Activated CD4-positive, CD25-positive, alpha-beta regulatory T cell (primary cell): ENCODE measurements at regions not wholly inside any gene's neighbourhood (a gene's known extent, or its start where the extent isn't known, plus 50 kb on each side); places are given as distances from the start of the nearest gene placed in this dataset.
A peak's percentile ranks its signal among the peaks of the same experiment; 100 is the strongest.

Experiments used
- DNase-seq, 4 experiments: peaks; one replicate each; lab custom pipeline; 2025; lab: John Stamatoyannopoulos, UW

DNA sequence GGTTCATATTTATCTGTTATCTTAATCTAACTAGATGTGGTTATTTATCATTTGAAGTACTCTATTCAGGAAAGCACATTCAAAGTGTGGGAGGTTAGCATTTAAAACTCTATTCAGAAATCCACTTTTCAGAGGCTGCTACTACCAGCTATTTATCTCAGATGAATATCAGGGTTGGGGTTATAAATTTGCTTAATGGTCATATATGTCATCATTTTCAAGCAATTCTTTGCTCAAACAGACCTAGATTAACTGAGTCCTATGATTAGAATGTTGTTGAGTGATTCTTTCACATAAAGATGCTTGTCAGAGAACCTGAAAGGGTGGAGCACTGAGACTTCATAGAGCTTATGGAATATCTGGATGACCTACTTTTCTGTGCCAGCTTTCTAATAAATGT lies 436.9 kb upstream of the TGFBR2 start:
- no peak for DNase-seq

- no peak for DNase-seq
Observed at GRCh38 chr3:30170681-30171438, 435.5 kb upstream of the TGFBR2 start.

DNA sequence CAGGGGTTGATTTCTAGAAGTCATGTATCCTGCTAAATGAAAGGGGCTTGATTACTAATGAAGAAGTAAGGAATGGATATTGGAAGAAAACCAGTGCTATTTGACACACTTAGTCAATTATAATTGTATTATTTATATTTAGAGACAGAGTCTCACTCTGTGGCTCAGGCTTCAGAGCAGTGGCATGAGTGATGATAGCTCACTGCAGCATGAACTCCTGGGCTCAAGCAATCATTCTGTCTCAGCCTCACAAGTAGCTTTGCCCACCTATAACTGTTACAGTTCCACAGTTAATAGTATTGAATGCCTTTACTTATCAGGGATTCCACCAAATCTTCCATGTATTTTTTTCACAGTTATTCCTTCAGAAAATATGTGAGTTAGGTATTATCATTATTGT lies 432.0 kb upstream of the TGFBR2 start:
- no peak for DNase-seq

DNA sequence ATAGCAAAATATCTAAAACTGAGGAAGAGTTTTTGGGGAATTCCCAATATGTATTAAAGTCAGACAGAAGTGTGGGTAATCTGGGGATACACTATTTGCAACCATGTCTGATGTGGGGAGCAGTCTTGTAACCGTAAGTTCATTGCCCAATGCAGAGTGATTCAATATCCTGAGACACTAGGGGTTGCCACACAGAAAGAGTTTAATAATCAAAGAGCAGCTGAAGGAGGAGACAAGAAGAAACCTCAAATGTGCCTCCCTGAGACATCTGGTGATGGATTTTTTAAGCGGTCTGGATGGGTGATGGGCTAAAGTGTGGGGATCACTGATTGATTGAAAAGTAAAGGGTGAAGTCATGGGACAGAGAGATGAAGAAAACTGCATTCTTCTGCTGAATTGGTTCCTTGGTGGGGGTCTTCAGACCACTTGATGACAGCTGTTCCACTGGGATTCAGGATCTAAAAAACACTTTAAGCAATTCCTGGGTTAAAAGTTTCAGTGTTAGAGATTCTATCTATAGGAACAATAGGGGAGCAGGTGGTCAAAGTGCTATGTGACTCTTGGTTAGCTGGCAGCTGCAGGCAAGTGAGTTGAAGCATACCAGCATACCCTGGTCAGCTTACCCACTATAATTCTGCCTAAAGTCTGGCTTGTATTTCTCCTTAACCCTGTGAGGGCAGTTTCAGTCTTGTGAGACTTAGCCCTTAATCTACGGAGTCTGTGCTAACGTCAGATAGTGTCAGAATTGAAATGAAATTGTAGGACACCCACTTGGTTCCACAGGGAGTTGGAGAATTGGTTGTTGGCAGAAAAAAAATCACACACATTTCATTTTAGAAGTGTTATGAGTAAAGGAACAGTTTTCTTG lies 425.9 kb upstream of the TGFBR2 start:
- DNase-seq = no peak

DNA sequence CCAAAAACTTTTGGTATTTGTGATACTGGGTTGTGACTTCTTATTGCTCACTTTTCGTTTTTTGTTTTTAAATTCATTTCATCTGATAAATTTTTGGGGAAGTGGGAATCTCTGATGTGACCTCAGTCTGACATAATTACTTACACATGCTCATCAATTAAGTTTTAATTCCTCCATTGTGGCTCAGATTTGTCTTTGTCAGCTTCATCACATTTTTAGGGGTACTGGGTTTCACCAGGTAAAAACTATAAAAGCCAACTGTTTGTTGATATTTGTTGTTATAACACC lies 425.3 kb upstream of the TGFBR2 start:
- no peak for DNase-seq

DNA sequence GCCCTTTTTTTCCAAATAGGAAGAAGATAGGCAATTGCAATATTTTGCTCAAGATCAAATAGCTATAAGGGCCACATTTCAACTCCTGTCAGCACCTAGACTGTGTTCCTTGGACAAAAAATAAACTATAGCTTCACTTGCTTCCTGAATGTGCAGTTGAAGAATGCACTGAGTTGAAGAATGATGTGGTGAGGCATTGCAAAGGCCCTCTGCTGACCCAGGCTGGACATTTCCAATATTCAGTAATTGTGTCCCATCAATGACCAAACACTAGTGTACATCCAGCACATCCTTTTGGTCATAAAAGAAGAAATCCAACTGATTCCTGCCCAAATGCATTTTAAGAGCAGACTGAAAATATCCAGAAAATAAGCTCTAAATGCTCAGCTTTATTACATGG lies 424.8 kb upstream of the TGFBR2 start:
- DNase-seq = no peak

GRCh38 chr3:30183421-30183820 lies 423.0 kb upstream of the TGFBR2 start:
- no peak for DNase-seq

DNA sequence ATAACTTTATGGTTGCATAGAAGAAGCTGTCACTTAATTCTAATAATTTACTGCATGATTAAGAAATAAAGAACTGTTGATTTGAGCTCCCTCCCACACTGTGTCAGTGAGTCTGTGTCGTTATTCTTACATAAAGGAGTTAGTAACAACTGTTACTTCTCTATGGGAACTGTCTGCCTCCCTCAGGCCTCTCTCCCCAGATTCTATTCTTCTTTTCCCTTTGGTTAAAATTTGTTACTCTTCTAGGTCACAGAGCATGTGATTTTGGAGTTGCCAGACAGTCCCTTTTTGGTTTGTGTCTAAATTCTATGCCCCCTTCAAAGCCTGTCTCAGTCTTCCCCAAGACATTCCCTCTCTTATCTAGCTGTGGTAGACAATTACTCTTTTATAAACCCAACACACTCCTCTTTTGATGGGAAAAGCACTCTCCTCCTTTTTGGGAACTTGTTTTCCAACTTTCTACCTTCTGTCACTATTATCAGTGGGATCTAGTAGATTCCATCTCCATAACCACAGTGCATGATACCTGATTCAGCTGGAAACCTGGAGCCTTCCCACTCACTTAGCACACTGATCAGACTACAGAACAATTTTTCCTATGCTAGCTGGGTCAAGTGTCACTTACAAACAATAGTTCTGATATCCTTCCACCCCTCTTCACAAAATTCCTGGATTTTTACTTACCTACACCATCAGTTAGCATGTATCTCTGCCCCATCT lies 422.1 kb upstream of the TGFBR2 start:
- no peak for DNase-seq

DNA sequence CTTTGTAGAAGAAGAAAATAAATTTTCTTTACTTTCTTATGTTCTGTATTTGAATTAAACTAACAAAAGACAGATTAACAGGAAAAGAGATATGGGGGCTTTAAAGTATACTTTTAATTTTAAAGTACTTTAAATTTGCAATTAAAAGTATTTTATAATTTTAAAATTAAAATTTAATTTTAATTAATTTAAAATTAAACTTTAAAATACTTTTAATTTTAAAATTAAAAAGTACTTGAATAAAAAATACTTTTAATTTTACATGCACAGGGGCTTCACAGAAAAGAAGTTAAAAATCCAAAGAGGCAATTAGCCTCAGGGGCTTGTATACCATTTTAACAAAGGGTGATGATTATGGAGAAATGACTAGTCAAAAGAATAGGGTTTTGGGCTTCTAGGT lies 420.5 kb upstream of the TGFBR2 start:
- no peak for DNase-seq

GRCh38 chr3:30186741-30187219 lies 419.6 kb upstream of the TGFBR2 start:
- DNase-seq = no peak

GRCh38 chr3:30187366-30187765 lies 419.0 kb upstream of the TGFBR2 start:
- no peak for DNase-seq

DNA sequence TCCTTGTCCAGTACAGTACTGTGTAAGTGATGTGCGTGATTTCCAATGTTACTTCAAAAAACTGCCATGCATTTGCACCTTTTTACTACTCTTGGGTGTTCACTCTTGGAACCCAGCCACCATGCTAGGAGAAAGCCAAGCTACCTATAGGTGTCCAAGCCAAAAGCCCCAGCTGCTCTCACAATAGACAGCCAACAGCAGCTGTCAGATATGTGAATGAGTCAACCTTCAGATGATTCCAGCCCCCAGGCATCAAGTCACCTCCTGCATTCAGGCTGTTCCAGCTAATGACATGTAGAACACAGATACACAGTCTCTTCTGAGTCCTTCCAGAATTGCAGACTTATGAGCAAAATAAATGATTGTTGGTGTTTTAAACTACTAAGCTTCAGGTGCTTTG lies 417.7 kb upstream of the TGFBR2 start:
- DNase-seq = no peak

- DNase-seq = no peak
Observed at GRCh38 chr3:30189900-30190299, 416.5 kb upstream of the TGFBR2 start.

DNA sequence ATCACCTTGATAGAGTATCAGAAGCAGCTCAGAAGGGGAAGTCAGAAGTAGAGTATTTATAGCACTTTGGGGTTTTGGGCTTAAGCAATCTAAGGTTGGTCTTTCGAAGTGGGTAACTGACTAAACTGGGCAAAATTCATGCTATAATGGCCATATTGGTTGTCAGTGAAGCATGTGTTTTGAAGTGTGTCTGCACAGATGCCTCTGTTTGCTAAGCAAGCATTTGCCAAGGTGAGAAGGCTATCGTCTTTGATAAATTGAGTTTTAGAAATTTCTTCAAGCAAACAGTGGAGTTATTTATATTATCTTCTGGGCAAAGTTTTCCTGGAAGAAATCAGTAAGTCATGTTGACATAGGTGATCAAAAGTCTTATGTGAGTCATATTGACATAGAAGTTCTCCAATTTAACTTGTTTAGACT lies 412.8 kb upstream of the TGFBR2 start:
- no peak for DNase-seq

- DNase-seq = no peak
Observed at GRCh38 chr3:30195352-30195751, 411.0 kb upstream of the TGFBR2 start.

- no peak for DNase-seq
Observed at GRCh38 chr3:30198162-30198561, 408.2 kb upstream of the TGFBR2 start.

- peak; percentile 18 to 59 (median 49) for DNase-seq
Observed at GRCh38 chr3:30199096-30199759, 407.2 kb upstream of the TGFBR2 start.

DNA sequence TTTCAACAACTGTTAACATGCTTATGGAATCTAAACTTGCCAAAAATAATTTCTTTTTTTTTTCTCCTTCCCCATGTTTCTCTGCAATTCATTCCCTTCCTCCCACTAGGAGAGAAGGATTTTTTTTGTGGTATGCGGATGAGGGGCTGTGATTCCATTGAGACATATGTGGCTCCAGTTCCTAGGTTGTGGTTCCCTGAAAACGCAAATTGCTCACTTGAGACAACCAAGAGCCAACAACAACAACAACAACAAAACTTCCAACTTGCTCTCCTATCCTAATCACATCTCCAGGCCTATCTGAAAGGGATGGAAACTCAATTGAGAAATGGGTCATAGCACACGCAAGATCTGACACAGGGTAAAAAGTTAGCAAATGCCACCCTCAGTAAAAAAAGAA lies 406.5 kb upstream of the TGFBR2 start:
- DNase-seq = no peak

GRCh38 chr3:30201715-30202114 lies 404.7 kb upstream of the TGFBR2 start:
- DNase-seq = no peak

- DNase-seq = no peak
Observed at GRCh38 chr3:30203301-30203700, 403.1 kb upstream of the TGFBR2 start.

- no peak for DNase-seq
Observed at GRCh38 chr3:30204126-30204525, 402.3 kb upstream of the TGFBR2 start.

- no peak for DNase-seq
Observed at GRCh38 chr3:30206051-30206450, 400.4 kb upstream of the TGFBR2 start.
